Mucosa of rectum (tissue), 2 donors: ENCODE measurements at regions not wholly inside any gene's neighbourhood (a gene's known extent, or its start where the extent isn't known, plus 50 kb on each side); places are given as distances from the start of the nearest gene placed in this dataset.
"Not testable (repeated sequence)": the region's sequence is repeated elsewhere in the genome, so short reads cannot be mapped to it uniquely, and the experiment has no call there.

ENCODE experiments used
- H3K27ac ChIP-seq, 2 donors: one replicate each; pipeline ENCODE4 v1.7.0; 2013; ENCODE audit warnings: inconsistent platforms in 2 of 2, low read depth in 2 of 2, low read length in 2 of 2
- H3K27me3 ChIP-seq, 2 donors: one replicate each; pipeline ENCODE4 v1.7.0; 2013; ENCODE audit warnings: low read length in 2 of 2; ENCODE audit not compliant: control insufficient read depth in 2 of 2, insufficient read depth in 2 of 2
- H3K36me3 ChIP-seq, 2 donors: one replicate each; pipeline ENCODE4 v1.7.0; 2013; ENCODE audit warnings: low read length in 2 of 2; ENCODE audit not compliant: control insufficient read depth in 2 of 2, insufficient read depth in 2 of 2
- H3K4me1 ChIP-seq, 2 donors: one replicate each; pipeline ENCODE4 v1.7.0; 2013; ENCODE audit warnings: low read length in 2 of 2, mild to moderate bottlenecking in 1 of 2; ENCODE audit not compliant: control insufficient read depth in 2 of 2, insufficient read depth in 2 of 2
- H3K4me3 ChIP-seq, 2 donors: one replicate each; pipeline ENCODE4 v1.7.0; 2013; ENCODE audit warnings: low read length in 2 of 2
- H3K9ac ChIP-seq, 2 donors: one replicate each; pipeline ENCODE4 v1.7.0; 2013; ENCODE audit warnings: low read length in 2 of 2, low read depth in 1 of 2, mild to moderate bottlenecking in 1 of 2
- H3K9me3 ChIP-seq, 2 donors: one replicate each; pipeline ENCODE4 v1.7.0; 2013; ENCODE audit warnings: low read length in 2 of 2; ENCODE audit not compliant: control insufficient read depth in 2 of 2
- donor health status: healthy.
- donor health status: Normal muscosa, but diverticular disease.

DNA sequence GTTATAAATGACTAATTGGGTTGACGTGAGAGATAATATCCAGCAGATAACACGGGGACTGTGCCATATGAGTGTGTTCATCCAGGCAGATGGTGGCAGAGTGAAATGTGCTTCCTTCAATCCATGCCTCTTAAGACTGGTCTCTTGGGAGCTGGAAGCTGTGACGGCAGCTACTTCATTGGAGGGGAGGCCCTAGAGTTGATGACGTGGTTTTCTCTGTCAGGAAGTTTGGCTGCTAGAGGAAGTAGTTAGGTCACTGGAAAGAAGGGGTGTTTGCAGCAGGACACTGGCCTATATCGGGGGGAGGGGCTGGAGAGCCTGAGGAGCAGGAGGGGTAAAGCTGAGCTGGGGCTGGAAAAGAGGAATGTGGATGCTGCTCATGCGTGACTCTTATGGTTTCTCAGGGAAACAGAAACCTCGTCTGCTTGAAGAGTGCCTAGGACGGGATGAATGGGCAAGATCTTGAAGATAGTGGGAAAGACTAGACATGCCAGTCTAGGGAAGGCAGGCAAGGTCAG, 3051.6 kb downstream of the RPIA start:
- H3K4me1 ChIP-seq, H3K27me3 ChIP-seq, H3K9me3 ChIP-seq, H3K36me3 ChIP-seq, H3K27ac ChIP-seq, H3K9ac ChIP-seq, H3K4me3 ChIP-seq: not testable (repeated sequence)

GRCh38 chr2:91743910-91744309, 3052.4 kb downstream of the RPIA start:
- not testable (repeated sequence) for H3K9me3 ChIP-seq, H3K27ac ChIP-seq, H3K9ac ChIP-seq, H3K36me3 ChIP-seq, H3K27me3 ChIP-seq, H3K4me3 ChIP-seq, H3K4me1 ChIP-seq

DNA sequence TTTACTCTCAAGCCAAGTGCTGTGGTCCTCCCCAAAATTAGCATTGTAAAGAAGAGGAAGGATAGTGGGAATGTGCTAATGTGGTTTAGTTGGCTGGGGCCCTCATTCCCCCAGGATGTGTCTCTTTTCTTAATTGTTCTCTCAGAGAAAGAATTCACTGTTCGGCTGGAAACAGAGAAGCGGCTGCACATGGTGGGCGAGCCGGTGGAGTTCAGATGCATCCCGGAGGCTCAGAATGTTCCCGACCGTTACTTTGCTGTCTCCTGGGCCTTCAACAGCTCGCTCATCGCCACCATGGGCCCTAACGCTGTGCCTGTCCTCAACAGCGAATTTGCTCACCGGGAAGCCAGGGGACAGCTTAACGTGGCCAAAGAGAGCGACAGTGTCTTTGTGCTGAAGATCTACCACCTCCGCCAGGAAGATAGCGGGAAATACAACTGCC, 3053.2 kb downstream of the RPIA start:
- not testable (repeated sequence) for H3K27ac ChIP-seq, H3K36me3 ChIP-seq, H3K9ac ChIP-seq, H3K27me3 ChIP-seq, H3K4me1 ChIP-seq, H3K4me3 ChIP-seq, H3K9me3 ChIP-seq

- Histone ChIP-seq H3K4me1 (no peaks in the 10 kb centered on the region), H3K9ac (no peak overlapping the region), H3K27me3 (no peaks in the 10 kb centered on the region), H3K9me3 (no peaks in the 10 kb centered on the region), H3K4me3 (no peak overlapping the region), H3K27ac (no peak overlapping the region), H3K36me3 (no peaks in the 10 kb centered on the region)
These were observed 3057.4 kb downstream of the RPIA start for GRCh38 chr2:91748902-91749301.

DNA sequence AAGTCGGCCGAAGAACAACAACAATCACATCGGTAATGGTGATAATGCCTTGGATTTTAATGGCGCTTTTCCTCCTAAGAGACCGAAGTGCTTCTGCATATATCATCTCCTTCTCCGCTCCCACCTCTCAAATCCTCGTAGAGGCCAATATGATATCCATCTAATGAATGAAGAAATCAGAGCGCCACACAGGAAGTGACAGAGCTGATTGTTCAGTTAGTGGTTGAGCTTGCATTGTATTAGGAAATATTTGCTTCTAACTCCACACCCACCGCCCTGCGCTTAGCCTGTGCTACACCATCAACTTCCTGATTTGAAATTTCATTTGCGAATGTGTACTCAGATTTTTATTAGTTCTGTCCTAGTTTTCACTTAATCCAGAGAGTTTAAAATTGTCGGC, 3058.2 kb downstream of the RPIA start:
- H3K4me1 ChIP-seq, H3K9ac ChIP-seq, H3K9me3 ChIP-seq, H3K27me3 ChIP-seq, H3K4me3 ChIP-seq, H3K36me3 ChIP-seq, H3K27ac ChIP-seq: not testable (repeated sequence)

DNA sequence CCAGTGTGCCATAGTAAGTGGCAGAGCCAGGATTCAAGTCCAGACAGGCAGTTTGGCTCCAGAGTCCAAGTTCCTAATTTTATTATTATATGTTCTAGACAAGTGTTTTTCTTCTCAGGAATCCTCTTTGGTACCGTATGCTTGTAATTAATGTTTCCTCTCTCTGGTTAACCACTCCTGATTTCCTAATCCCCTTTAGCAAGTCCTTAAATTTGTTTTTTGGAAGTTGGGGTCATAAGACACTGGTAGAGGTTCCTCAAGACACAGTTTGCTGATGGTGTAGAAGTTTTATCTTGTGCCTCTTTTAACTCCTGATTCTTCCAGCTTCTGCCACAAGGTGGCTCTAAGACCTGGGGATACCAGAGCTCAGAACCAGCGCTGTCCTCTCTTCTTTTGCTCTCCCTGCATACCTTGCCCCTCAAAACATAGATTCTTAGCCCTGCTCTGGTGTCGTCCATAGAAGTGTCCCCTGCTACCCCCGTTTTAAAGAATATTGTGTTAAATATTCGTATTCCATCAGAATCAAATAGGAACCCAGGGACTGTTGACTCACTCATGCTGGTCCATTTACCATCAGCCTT, 3068.0 kb downstream of the RPIA start:
- H3K9ac ChIP-seq, H3K27ac ChIP-seq, H3K4me3 ChIP-seq, H3K9me3 ChIP-seq, H3K27me3 ChIP-seq, H3K4me1 ChIP-seq, H3K36me3 ChIP-seq: not testable (repeated sequence)

DNA sequence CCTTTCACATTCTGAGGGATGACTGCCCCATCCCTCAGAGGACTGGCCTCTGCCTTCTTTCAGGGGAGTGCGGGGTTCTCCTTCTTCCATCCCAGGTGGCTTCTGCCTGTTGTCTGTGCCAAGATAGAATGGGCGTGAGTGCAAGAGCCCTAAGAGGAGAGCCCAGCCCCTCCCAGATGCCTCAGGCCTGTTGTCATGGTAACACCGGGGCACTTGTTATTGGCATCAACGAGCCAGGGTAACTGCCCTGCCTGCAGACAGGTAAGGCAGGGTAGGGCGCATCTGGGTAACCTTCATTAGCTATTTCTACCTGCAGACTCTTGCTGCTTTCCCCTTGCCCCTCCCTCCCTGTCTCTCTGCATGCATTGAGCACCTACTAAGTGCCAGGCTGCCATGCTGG, 3069.2 kb downstream of the RPIA start:
- H3K36me3 ChIP-seq, H3K27me3 ChIP-seq, H3K4me3 ChIP-seq, H3K9me3 ChIP-seq, H3K9ac ChIP-seq, H3K27ac ChIP-seq, H3K4me1 ChIP-seq: not testable (repeated sequence)

DNA sequence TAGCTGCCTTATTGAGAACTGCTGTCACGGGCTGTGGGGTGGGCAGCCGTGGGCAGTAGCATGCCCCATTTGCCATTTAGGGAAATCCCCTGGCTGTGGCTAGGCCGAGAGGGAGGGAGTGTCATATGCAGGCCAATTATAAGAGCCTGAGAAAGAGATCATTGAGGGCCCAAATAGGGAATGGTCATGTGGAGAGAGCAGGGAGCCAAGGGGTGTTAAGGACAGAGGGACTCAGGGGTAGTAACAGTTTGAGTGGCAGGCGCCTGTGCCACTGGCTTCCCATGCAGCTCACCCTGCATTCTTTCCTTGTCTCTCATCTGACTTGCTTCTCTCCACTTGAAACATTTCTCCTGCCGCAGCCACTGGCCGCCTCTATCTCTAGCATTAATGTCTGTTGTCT, 3070.8 kb downstream of the RPIA start:
- H3K4me1 ChIP-seq, result peaks cover 2 to 12% of the 10 kb centered on the region in 2 donors
- H3K4me3 ChIP-seq, H3K36me3 ChIP-seq, H3K9me3 ChIP-seq, H3K9ac ChIP-seq, H3K27me3 ChIP-seq, H3K27ac ChIP-seq: not testable (repeated sequence)

- not testable (repeated sequence) for H3K27ac ChIP-seq, H3K36me3 ChIP-seq, H3K9ac ChIP-seq, H3K27me3 ChIP-seq, H3K4me3 ChIP-seq, H3K9me3 ChIP-seq
- H3K4me1 ChIP-seq, result peaks cover 2 to 12% of the 10 kb centered on the region in 2 donors
These were observed 3072.2 kb downstream of the RPIA start for GRCh38 chr2:91763710-91764109.

DNA sequence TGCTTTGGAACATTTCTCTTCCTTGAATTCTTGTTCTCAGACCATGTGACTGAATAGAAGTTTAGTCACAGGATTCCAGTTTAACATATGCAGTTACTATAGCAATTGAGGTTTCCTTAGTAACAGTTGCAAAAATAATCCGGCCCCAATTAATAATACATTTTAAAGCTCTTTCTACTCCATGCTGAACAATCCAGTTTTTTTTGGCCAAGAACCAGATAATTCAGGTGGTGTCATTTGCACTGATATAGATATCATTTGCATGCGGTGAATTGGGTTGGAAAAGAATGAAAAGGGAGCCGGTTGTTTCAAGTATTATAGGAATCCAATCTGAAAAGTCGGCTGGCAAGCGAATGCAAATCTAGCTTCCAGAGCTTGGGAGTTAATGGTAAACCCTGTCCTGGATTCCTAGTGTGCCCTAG, 3073.1 kb downstream of the RPIA start:
- not testable (repeated sequence) for H3K36me3 ChIP-seq, H3K9me3 ChIP-seq, H3K9ac ChIP-seq, H3K27ac ChIP-seq, H3K4me3 ChIP-seq, H3K27me3 ChIP-seq
- peaks cover 2 to 12% of the 10 kb centered on the region in 2 donors for H3K4me1 ChIP-seq
